Left ventricle myocardium inferior (tissue), 1 donor: ENCODE measurements at regions not wholly inside any gene's neighbourhood (a gene's known extent, or its start where the extent isn't known, plus 50 kb on each side); places are given as distances from the start of the nearest gene placed in this dataset.
"Not testable (repeated sequence)": the region's sequence is repeated elsewhere in the genome, so short reads cannot be mapped to it uniquely, and the experiment has no call there.

Source experiments
- DNase-seq: peaks from one replicate; pipeline ENCODE4 v3.0.0-alpha.2; 2020
- H3K27ac ChIP-seq: fragments of 200-600 bp; replicated peaks from 2 replicates; pipeline ENCODE4 v1.8.0; 2021
- H3K27me3 ChIP-seq: fragments of 200-600 bp; 2 replicates; pipeline ENCODE4 v1.8.0; 2021; ENCODE audit warnings: low read depth
- H3K36me3 ChIP-seq: fragments of 200-600 bp; 2 replicates; pipeline ENCODE4 v1.8.0; 2021
- H3K4me1 ChIP-seq: fragments of 200-600 bp; 2 replicates; pipeline ENCODE4 v1.8.0; 2021
- H3K4me3 ChIP-seq: fragments of 200-600 bp; 2 replicates; pipeline ENCODE4 v1.8.0; 2021; ENCODE audit warnings: mild to moderate bottlenecking, moderate library complexity
- H3K9me3 ChIP-seq: fragments of 200-600 bp; replicated peaks from 2 replicates; pipeline ENCODE4 v1.8.0; 2021
- CTCF ChIP-seq: fragments of 200-600 bp; IDR thresholded peaks from 2 replicates; pipeline ENCODE4 v1.8.0; 2021; ENCODE audit warnings: antibody characterized with exemption, mild to moderate bottlenecking, borderline replicate concordance
- intact Hi-C: fragments of 100-400 bp; cut with micrococcal nuclease; formaldehyde crosslinking; loops from one replicate; pipeline ENCODE4 v1.11.0; 2022
- donor health status: DM: no; HTN: yes; CAD: no; lungs with severe emphysema.

- H3K27ac ChIP-seq = no peak overlapping the region
- no peak for DNase-seq
- H3K4me3 ChIP-seq = no peak overlapping the region
- H3K4me1 ChIP-seq = no peaks in the 10 kb centered on the region
- no peaks in the 10 kb centered on the region for H3K36me3 ChIP-seq
- no peak for TF ChIP-seq CTCF
- intact Hi-C loops = no loop called here
- H3K27me3 ChIP-seq = no peaks in the 10 kb centered on the region
- no peaks in the 10 kb centered on the region for H3K9me3 ChIP-seq
Measured at GRCh38 chr10:46197050-46197449, 89.7 kb upstream of the ANTXRL start.

- Histone ChIP-seq H3K27me3 (no peaks in the 10 kb centered on the region), H3K9me3 (no peaks in the 10 kb centered on the region), H3K4me3 (no peak overlapping the region), H3K4me1 (no peaks in the 10 kb centered on the region), H3K27ac (no peak overlapping the region), H3K36me3 (no peaks in the 10 kb centered on the region)
- no peak for TF ChIP-seq CTCF
- intact Hi-C loops = no loop called here
- no peak for DNase-seq
Measured at GRCh38 chr10:46198516-46198915, 88.3 kb upstream of the ANTXRL start.

- H3K27ac ChIP-seq, H3K9me3 ChIP-seq, intact Hi-C loops, H3K27me3 ChIP-seq, H3K4me1 ChIP-seq, H3K36me3 ChIP-seq, H3K4me3 ChIP-seq, DNase-seq: not testable (repeated sequence)
Measured at GRCh38 chr10:46202405-46202804, 84.4 kb upstream of the ANTXRL start.

- H3K4me3 ChIP-seq, H3K36me3 ChIP-seq, H3K9me3 ChIP-seq, H3K4me1 ChIP-seq, H3K27ac ChIP-seq, H3K27me3 ChIP-seq, intact Hi-C loops, DNase-seq: not testable (repeated sequence)
Measured at GRCh38 chr10:46204482-46205102, 82.2 kb upstream of the ANTXRL start.

- H3K4me1 ChIP-seq, H3K9me3 ChIP-seq, H3K27me3 ChIP-seq, H3K36me3 ChIP-seq, DNase-seq, H3K27ac ChIP-seq, intact Hi-C loops, H3K4me3 ChIP-seq: not testable (repeated sequence)
Measured at GRCh38 chr10:46210427-46210826, 76.4 kb upstream of the ANTXRL start.

GRCh38 chr10:46215426-46215825 is 71.4 kb upstream of the ANTXRL start:
- no peak for DNase-seq
- no peaks in the 10 kb centered on the region for H3K36me3 ChIP-seq

More at GRCh38 chr10:46215426-46215825, 71.4 kb upstream of the ANTXRL start:
- intact Hi-C loops = no loop called here
- H3K27me3 ChIP-seq = peaks cover 17% of the 10 kb centered on the region
- no peaks in the 10 kb centered on the region for H3K4me1 ChIP-seq
- no peaks in the 10 kb centered on the region for H3K9me3 ChIP-seq
- no peak overlapping the region for H3K4me3 ChIP-seq
- H3K27ac ChIP-seq = no peak overlapping the region
- TF ChIP-seq CTCF = no peak
